SK-N-SH treated with all-trans-retinoic acid at 6 μM for 48 hours (cell line): ENCODE measurements at regions not wholly inside any gene's neighbourhood (a gene's known extent, or its start where the extent isn't known, plus 50 kb on each side); places are given as distances from the start of the nearest gene placed in this dataset.

Source experiments
- ATAC-seq: fragments of 200-7000 bp; cut with Tn5 transposase; 3 replicates; pipeline ENCODE4 v1.9.1; 2020; ENCODE audit warnings: mild to moderate bottlenecking, moderate library complexity
- ARNTL ChIP-seq: fragments of 450-650 bp; formaldehyde crosslinking; IDR thresholded peaks from 2 replicates; pipeline ENCODE4 v1.5.0; 2020; ENCODE audit warnings: low read depth, mild to moderate bottlenecking, moderate library complexity, borderline replicate concordance
- BACH2 ChIP-seq: fragments of 250-450 bp; sonication (Bioruptor Pico); IDR thresholded peaks from 2 replicates; pipeline ENCODE4 v1.9.0; 2021; ENCODE audit warnings: mild to moderate bottlenecking, borderline replicate concordance
- CSDC2 ChIP-seq: fragments of 250-450 bp; sonication (Bioruptor Pico); IDR thresholded peaks from 2 replicates; pipeline ENCODE4 v1.5.0; 2020; ENCODE audit warnings: mild to moderate bottlenecking, moderate library complexity
- CSRNP3 ChIP-seq: fragments of 250-450 bp; sonication (Bioruptor Pico); IDR thresholded peaks from 2 replicates; pipeline ENCODE4 v1.5.1; 2021; ENCODE audit warnings: mild to moderate bottlenecking, moderate library complexity
- GLIS3 ChIP-seq: fragments of 250-450 bp; sonication (Bioruptor Pico); IDR thresholded peaks from 2 replicates; pipeline ENCODE4 v1.5.0; 2020; ENCODE audit warnings: mild to moderate bottlenecking, moderate library complexity
- ISL1 ChIP-seq: fragments of 250-450 bp; sonication (Bioruptor Pico); IDR thresholded peaks from 2 replicates; pipeline ENCODE4 v2.1.2; 2022; ENCODE audit warnings: mild to moderate bottlenecking, moderate library complexity
- OSR1 ChIP-seq: fragments of 250-450 bp; sonication (Bioruptor Pico); IDR thresholded peaks from 2 replicates; pipeline ENCODE4 v1.8.0; 2022; ENCODE audit warnings: moderate library complexity, mild to moderate bottlenecking, inconsistent platforms
- PATZ1 ChIP-seq: fragments of 250-450 bp; sonication (Bioruptor Pico); IDR thresholded peaks from 2 replicates; pipeline ENCODE4 v1.8.0; 2020; ENCODE audit warnings: mild to moderate bottlenecking, moderate library complexity, borderline replicate concordance
- POU6F1 ChIP-seq: fragments of 250-450 bp; sonication (Bioruptor Pico); IDR thresholded peaks from 2 replicates; pipeline ENCODE4 v1.8.0; 2021; ENCODE audit warnings: low read depth, mild to moderate bottlenecking, moderate library complexity, borderline replicate concordance
- PPARA ChIP-seq: fragments of 250-450 bp; sonication (Bioruptor Pico); IDR thresholded peaks from 2 replicates; pipeline ENCODE4 v1.5.0; 2020; ENCODE audit warnings: mild to moderate bottlenecking, borderline replicate concordance
- RARB ChIP-seq: fragments of 250-450 bp; sonication (Bioruptor Pico); IDR thresholded peaks from 2 replicates; pipeline ENCODE4 v1.8.0; 2021; ENCODE audit warnings: mild to moderate bottlenecking, moderate library complexity
- SNAI2 ChIP-seq: fragments of 250-450 bp; sonication (Bioruptor Pico); IDR thresholded peaks from 2 replicates; pipeline ENCODE4 v1.5.0; 2020; ENCODE audit warnings: mild to moderate bottlenecking, moderate library complexity
- TCF4 ChIP-seq: fragments of 250-450 bp; sonication (Bioruptor Pico); IDR thresholded peaks from 2 replicates; pipeline ENCODE4 v1.8.0; 2021; ENCODE audit warnings: mild to moderate bottlenecking, moderate library complexity, borderline replicate concordance
- TOX ChIP-seq: fragments of 250-450 bp; sonication (Bioruptor Pico); IDR thresholded peaks from 2 replicates; pipeline ENCODE4 v1.8.0; 2021; ENCODE audit warnings: mild to moderate bottlenecking, moderate library complexity, borderline replicate concordance
- TSHZ2 ChIP-seq: fragments of 250-450 bp; sonication (Bioruptor Pico); IDR thresholded peaks from 2 replicates; pipeline ENCODE4 v1.5.0; 2020; ENCODE audit warnings: mild to moderate bottlenecking, moderate library complexity
- ZC3H10 ChIP-seq: fragments of 250-450 bp; sonication (Bioruptor Pico); IDR thresholded peaks from 2 replicates; pipeline ENCODE4 v1.5.1; 2021; ENCODE audit warnings: mild to moderate bottlenecking, moderate library complexity
- ZFP3 ChIP-seq: fragments of 250-450 bp; sonication (Bioruptor Pico); IDR thresholded peaks from 2 replicates; pipeline ENCODE4 v1.5.0; 2020; ENCODE audit warnings: mild to moderate bottlenecking, moderate library complexity
- ZFP30 ChIP-seq: fragments of 450-650 bp; formaldehyde crosslinking; IDR thresholded peaks from 2 replicates; pipeline ENCODE4 v1.5.0; 2022; ENCODE audit warnings: mild to moderate bottlenecking, moderate library complexity
- ZNF565 ChIP-seq: fragments of 450-650 bp; formaldehyde crosslinking; conservative IDR thresholded peaks from 2 replicates; pipeline ENCODE4 v1.5.0; 2020; ENCODE audit warnings: low read depth, mild to moderate bottlenecking, moderate library complexity
- ZNF70 ChIP-seq: fragments of 450-650 bp; formaldehyde crosslinking; IDR thresholded peaks from 2 replicates; pipeline ENCODE4 v1.5.0; 2020; ENCODE audit warnings: mild to moderate bottlenecking, moderate library complexity
- ZNF8 ChIP-seq: fragments of 450-650 bp; formaldehyde crosslinking; IDR thresholded peaks from 2 replicates; pipeline ENCODE4 v1.5.0; 2020; ENCODE audit warnings: mild to moderate bottlenecking, moderate library complexity

- no peak for ATAC-seq
- TF ChIP-seq CSRNP3, result no peak
These were observed 328.6 kb upstream of the COBL start for GRCh38 chr7:51645255-51645654.

GRCh38 chr7:51644216-51644615 is 327.6 kb upstream of the COBL start:
- TF ChIP-seq TCF4 (CRISPR knock-in tag) (no peak), POU6F1 (CRISPR knock-in tag) (no peak), CSRNP3 (no peak), RARB (CRISPR knock-in tag) (no peak), ZFP3 (no peak), BACH2 (CRISPR knock-in tag) (no peak), OSR1 (CRISPR knock-in tag) (no peak), ZNF565 (CRISPR knock-in tag) (no peak), ZC3H10 (CRISPR knock-in tag) (no peak), PATZ1 (CRISPR knock-in tag) (no peak)
- ATAC-seq, result no peak

- TF ChIP-seq CSDC2 (CRISPR knock-in tag) (no peak), SNAI2 (CRISPR knock-in tag) (no peak), TCF4 (CRISPR knock-in tag) (no peak), ZNF565 (CRISPR knock-in tag) (no peak), POU6F1 (CRISPR knock-in tag) (no peak), BACH2 (CRISPR knock-in tag) (no peak), TSHZ2 (CRISPR knock-in tag) (no peak), RARB (CRISPR knock-in tag) (no peak), PPARA (no peak), PATZ1 (CRISPR knock-in tag) (no peak), ZNF70 (CRISPR knock-in tag) (no peak), GLIS3 (no peak), TOX (CRISPR knock-in tag) (no peak), ZNF8 (CRISPR knock-in tag) (no peak), ZFP30 (CRISPR knock-in tag) (no peak), ARNTL (CRISPR knock-in tag) (no peak), ISL1 (no peak)
- ATAC-seq, result no peak
These were observed 324.2 kb upstream of the COBL start for GRCh38 chr7:51640841-51641240.
